SK-N-SH (cell line): ENCODE measurements at regions not wholly inside any gene's neighbourhood (a gene's known extent, or its start where the extent isn't known, plus 50 kb on each side); places are given as distances from the start of the nearest gene placed in this dataset.
"Not testable (repeated sequence)": the region's sequence is repeated elsewhere in the genome, so short reads cannot be mapped to it uniquely, and the experiment has no call there.

Experiments
- CTCF ChIA-PET: fragments of 300-600, 350-600 bp; formaldehyde crosslinking; extraction: SDS; loops from one replicate; lab custom pipeline; 2021; lab: Yijun Ruan, JAX
- POLR2A ChIA-PET: fragments of 350-600 bp; sonication (Branson Sonifier 250); formaldehyde crosslinking; extraction: SDS; loops from one replicate; lab custom pipeline; 2020; ENCODE audit warnings: antibody characterized with exemption, inconsistent platforms; lab: Yijun Ruan, JAX
- DNase-seq: peaks from one replicate; pipeline ENCODE4 v3.0.0; 2012
- H2AFZ ChIP-seq: fragments of 200-600 bp; sonication (generic); 2 replicates; pipeline ENCODE4 v1.8.1; 2016; ENCODE audit warnings: antibody characterized with exemption, mild to moderate bottlenecking, low read depth
- H3F3A ChIP-seq: fragments of 200-600 bp; sonication (generic); replicated peaks from 2 replicates; pipeline ENCODE3; 2016; ENCODE audit warnings: antibody characterized with exemption, mild to moderate bottlenecking; ENCODE audit not compliant: insufficient read depth
- H3K27ac ChIP-seq, 2 experiments: fragments of 200-500 bp in 1 of 2; fragments of 200-600 bp in 1 of 2; sonication (Bioruptor generic) in 1 of 2; sonication (generic), shearing (Covaris generic) in 1 of 2; 2 replicates each; pipeline versions ENCODE4 v1.5.1 to v1.6.1; 2014 to 2016; ENCODE audit warnings: low read depth in 2 of 2, inconsistent platforms in 1 of 2, low read length in 1 of 2, mild to moderate bottlenecking in 1 of 2, mixed read lengths in 1 of 2
- H3K27me3 ChIP-seq: fragments of 200-600 bp; sonication (generic), shearing (Covaris generic); 2 replicates; pipeline ENCODE4 v1.6.1; 2016; ENCODE audit warnings: mixed run types; ENCODE audit not compliant: insufficient read depth
- H3K36me3 ChIP-seq, 2 experiments: fragments of 200-500 bp in 1 of 2; fragments of 200-600 bp in 1 of 2; sonication (Bioruptor generic) in 1 of 2; sonication (generic) in 1 of 2; replicated peaks in 1 of 2; 2 replicates each; pipeline versions ENCODE3 to v1.5.1; 2014 to 2016; ENCODE audit warnings: low read length in 1 of 2, mild to moderate bottlenecking in 1 of 2; ENCODE audit not compliant: insufficient read depth in 2 of 2, control insufficient read depth in 1 of 2
- H3K4me1 ChIP-seq, 2 experiments: fragments of 200-500 bp in 1 of 2; fragments of 200-600 bp in 1 of 2; sonication (Bioruptor generic) in 1 of 2; sonication (generic), shearing (Covaris generic) in 1 of 2; 2 replicates each; pipeline versions ENCODE4 v1.5.1 to v1.6.1; 2014 to 2016; ENCODE audit warnings: low read depth in 1 of 2, low read length in 1 of 2, mixed run types in 1 of 2; ENCODE audit not compliant: insufficient read depth in 2 of 2, control insufficient read depth in 1 of 2
- H3K4me2 ChIP-seq: fragments of 200-600 bp; sonication (generic), shearing (Covaris generic); 2 replicates; pipeline ENCODE4 v1.6.1; 2017; ENCODE audit warnings: mixed run types
- H3K4me3 ChIP-seq, 2 experiments: fragments of 200-500 bp in 1 of 2; fragments of 200-600 bp in 1 of 2; sonication (Bioruptor generic) in 1 of 2; sonication (generic), shearing (Covaris generic) in 1 of 2; 2 replicates each; pipeline versions ENCODE4 v1.5.1 to v1.8.1; 2014 to 2016; ENCODE audit warnings: low read depth in 2 of 2, inconsistent platforms in 1 of 2, low read length in 1 of 2, mild to moderate bottlenecking in 1 of 2, mixed read lengths in 1 of 2, moderate library complexity in 1 of 2
- H3K79me2 ChIP-seq: fragments of 200-600 bp; sonication (generic); 2 replicates; pipeline ENCODE4 v1.8.1; 2017; ENCODE audit warnings: mild to moderate bottlenecking; ENCODE audit not compliant: insufficient read depth
- H3K9ac ChIP-seq: fragments of 200-600 bp; sonication (generic); 2 replicates; pipeline ENCODE4 v1.6.1; 2017; ENCODE audit warnings: mixed run types
- H3K9me2 ChIP-seq: fragments of 200-600 bp; sonication (generic); 2 replicates; pipeline ENCODE4 v1.6.1; 2017; ENCODE audit warnings: mixed run types
- H3K9me3 ChIP-seq: fragments of 200-600 bp; sonication (generic); 2 replicates; pipeline ENCODE4 v1.6.1; 2017; ENCODE audit warnings: mixed run types, mild to moderate bottlenecking, moderate library complexity
- H4K20me1 ChIP-seq: fragments of 200-600 bp; sonication (generic); 2 replicates; pipeline ENCODE4 v1.6.1; 2017; ENCODE audit warnings: mild to moderate bottlenecking, mixed run types; ENCODE audit not compliant: insufficient read depth
- GABPA ChIP-seq: IDR thresholded peaks from 2 replicates; pipeline ENCODE4 v1.4.0; 2012; ENCODE audit warnings: low read depth, mild to moderate bottlenecking
- GATA2 ChIP-seq: sonication (generic); formaldehyde crosslinking; IDR thresholded peaks from 2 replicates; pipeline ENCODE4 v1.5.0; 2020; ENCODE audit warnings: mild to moderate bottlenecking, missing genetic modification reagents
- MXI1 ChIP-seq: IDR thresholded peaks from 2 replicates; pipeline ENCODE4 v1.6.1; 2012; ENCODE audit warnings: mild to moderate bottlenecking, low read depth, low read length, improper control_type of control experiment
- SIN3A ChIP-seq: IDR thresholded peaks from 2 replicates; pipeline ENCODE4 v1.6.1; 2012; ENCODE audit warnings: low read depth, mild to moderate bottlenecking, low read length, moderate library complexity, borderline replicate concordance
- TAF1 ChIP-seq: IDR thresholded peaks from 2 replicates; pipeline ENCODE4 v1.6.1; 2012; ENCODE audit warnings: low read depth, mild to moderate bottlenecking, low read length, moderate library complexity, borderline replicate concordance
- WGBS: methylation state at CpG from one replicate; pipeline ENCODE4 v1.1.6; 2017; ENCODE audit warnings: low lambda C conversion rate; 5-methylcytosine and 5-hydroxymethylcytosine counted together
- TF ChIP-seq, protein P1 (sequence below): IDR thresholded peaks from 2 replicates; pipeline ENCODE4; 2012
- TF ChIP-seq, protein P2 (sequence below): fragments of 200-600 bp; sonication (generic); IDR thresholded peaks from 2 replicates; pipeline ENCODE4 v1.6.1; 2017; ENCODE audit warnings: antibody characterized with exemption, mild to moderate bottlenecking, moderate library complexity

DNA sequence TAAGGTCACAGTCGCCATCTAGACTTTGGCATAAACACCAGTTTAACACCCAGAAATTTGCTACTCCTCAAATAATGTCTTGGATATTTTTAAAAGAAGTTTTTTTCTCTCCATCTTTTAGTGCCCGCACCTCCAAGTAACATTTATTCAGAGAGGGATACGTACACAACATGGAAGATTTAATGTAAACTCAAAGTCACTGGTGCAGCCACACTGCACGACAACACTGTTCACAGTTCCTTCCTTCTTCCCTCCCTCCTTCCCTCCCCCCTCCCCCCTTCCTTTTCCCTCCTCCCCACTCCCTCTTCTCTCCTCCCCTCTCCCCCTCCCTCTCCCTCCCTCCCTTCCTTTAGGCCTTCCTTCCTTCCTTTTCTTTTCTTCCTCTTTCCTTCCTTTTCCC is 56.5 kb downstream of the NPPC start:
- no peak overlapping the region for H3K4me3 ChIP-seq
- no peaks in the 10 kb centered on the region for H3K79me2 ChIP-seq
- H3K36me3 ChIP-seq: no peaks in the 10 kb centered on the region
- H3K9ac ChIP-seq: no peak overlapping the region
- TF ChIP-seq TAF1 (no peak), MXI1 (no peak), GABPA (no peak), GATA2 (CRISPR knock-in tag) (no peak), SIN3A (no peak)
- TF ChIP-seq, protein P1, sequence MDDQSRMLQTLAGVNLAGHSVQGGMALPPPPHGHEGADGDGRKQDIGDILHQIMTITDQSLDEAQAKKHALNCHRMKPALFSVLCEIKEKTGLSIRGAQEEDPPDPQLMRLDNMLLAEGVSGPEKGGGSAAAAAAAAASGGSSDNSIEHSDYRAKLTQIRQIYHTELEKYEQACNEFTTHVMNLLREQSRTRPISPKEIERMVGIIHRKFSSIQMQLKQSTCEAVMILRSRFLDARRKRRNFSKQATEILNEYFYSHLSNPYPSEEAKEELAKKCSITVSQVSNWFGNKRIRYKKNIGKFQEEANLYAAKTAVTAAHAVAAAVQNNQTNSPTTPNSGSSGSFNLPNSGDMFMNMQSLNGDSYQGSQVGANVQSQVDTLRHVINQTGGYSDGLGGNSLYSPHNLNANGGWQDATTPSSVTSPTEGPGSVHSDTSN: no peak
- CTCF ChIA-PET: no interaction called here
- no peaks in the 10 kb centered on the region; the same call in 1 of the 2 replicates for H3K27me3 ChIP-seq
- no peak overlapping the region for H2AFZ ChIP-seq
- H3K4me1 ChIP-seq: no peaks in the 10 kb centered on the region
- 21% methylated on average over 4 of the region's 4 CpGs for WGBS
- no peak for DNase-seq
- H3K4me2 ChIP-seq: no peak overlapping the region
- H4K20me1 ChIP-seq: no peaks in the 10 kb centered on the region
- POLR2A ChIA-PET: no interaction called here
- 0 out of 2 replicates have a peak, but pooled peaks cover 7% of the 10 kb centered on the region for H3K9me3 ChIP-seq
- H3F3A ChIP-seq: no peaks in the 10 kb centered on the region
- H3K9me2 ChIP-seq: no peaks in the 10 kb centered on the region
- no peak overlapping the region for H3K27ac ChIP-seq

DNA sequence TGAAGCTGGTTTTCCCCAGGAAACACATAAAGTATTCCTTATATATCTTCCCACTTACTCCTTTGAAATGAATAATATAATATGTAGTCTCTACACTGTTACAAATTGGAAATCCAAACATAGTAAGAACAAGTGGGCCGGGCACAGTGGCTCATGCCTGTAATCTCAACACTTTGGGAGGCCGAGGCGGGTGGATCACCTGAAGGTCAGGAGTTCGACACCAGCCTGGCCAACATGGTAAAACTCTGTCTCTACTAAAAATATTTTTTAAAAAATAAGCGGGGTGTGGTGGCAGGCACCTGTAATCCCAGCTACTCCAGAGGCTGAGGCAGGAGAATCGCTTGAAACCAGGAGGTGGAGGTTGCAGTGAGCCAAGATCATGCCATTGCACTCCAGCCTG is 57.2 kb downstream of the NPPC start:
- DNase-seq, H3K9me3 ChIP-seq, H3K27me3 ChIP-seq, H3K9ac ChIP-seq, CTCF ChIA-PET, H3K4me3 ChIP-seq, H3K4me2 ChIP-seq, H3K79me2 ChIP-seq, H3K4me1 ChIP-seq, POLR2A ChIA-PET, H3F3A ChIP-seq, H4K20me1 ChIP-seq, H3K27ac ChIP-seq, H2AFZ ChIP-seq, H3K36me3 ChIP-seq, H3K9me2 ChIP-seq: not testable (repeated sequence)
- WGBS: 19% methylated on average over 6 of the region's 6 CpGs

DNA sequence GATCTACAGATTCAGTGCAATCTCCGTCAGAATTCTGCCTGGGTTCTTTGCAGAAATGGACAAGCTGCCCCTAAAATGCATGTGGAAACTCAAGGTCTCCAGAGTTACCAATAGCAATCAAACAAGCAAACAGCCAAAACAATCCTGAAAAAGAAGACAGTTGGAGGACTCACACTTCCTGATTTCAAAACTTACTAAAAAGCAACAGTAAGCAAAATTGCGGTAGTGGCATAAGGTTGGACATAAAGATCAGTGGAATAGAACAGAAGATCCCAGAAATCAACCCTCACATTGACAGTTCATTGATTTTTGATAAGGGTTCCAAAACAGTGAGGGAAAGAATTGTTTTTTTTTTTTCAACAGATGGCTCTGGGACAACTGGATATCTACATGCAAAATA is 59.7 kb downstream of the NPPC start:
- H3K79me2 ChIP-seq: no peaks in the 10 kb centered on the region
- 37% methylated on average over 2 of the region's 2 CpGs for WGBS
- TF ChIP-seq, protein P2, sequence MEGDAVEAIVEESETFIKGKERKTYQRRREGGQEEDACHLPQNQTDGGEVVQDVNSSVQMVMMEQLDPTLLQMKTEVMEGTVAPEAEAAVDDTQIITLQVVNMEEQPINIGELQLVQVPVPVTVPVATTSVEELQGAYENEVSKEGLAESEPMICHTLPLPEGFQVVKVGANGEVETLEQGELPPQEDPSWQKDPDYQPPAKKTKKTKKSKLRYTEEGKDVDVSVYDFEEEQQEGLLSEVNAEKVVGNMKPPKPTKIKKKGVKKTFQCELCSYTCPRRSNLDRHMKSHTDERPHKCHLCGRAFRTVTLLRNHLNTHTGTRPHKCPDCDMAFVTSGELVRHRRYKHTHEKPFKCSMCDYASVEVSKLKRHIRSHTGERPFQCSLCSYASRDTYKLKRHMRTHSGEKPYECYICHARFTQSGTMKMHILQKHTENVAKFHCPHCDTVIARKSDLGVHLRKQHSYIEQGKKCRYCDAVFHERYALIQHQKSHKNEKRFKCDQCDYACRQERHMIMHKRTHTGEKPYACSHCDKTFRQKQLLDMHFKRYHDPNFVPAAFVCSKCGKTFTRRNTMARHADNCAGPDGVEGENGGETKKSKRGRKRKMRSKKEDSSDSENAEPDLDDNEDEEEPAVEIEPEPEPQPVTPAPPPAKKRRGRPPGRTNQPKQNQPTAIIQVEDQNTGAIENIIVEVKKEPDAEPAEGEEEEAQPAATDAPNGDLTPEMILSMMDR: no peak
- H3K9ac ChIP-seq: no peak overlapping the region
- no peak for DNase-seq
- no peaks in the 10 kb centered on the region for H3F3A ChIP-seq
- H3K27ac ChIP-seq: no peak overlapping the region
- no peaks in the 10 kb centered on the region for H3K9me2 ChIP-seq
- H3K4me3 ChIP-seq: no peak overlapping the region
- H3K36me3 ChIP-seq: no peaks in the 10 kb centered on the region
- no peak overlapping the region for H3K4me2 ChIP-seq
- H3K9me3 ChIP-seq: 0 out of 2 replicates have a peak, but pooled peaks cover 7% of the 10 kb centered on the region
- H4K20me1 ChIP-seq: no peaks in the 10 kb centered on the region
- ChIA-PET CTCF (no interaction called here), POLR2A (no interaction called here)
- no peaks in the 10 kb centered on the region; the same call in 1 of the 2 replicates for H3K27me3 ChIP-seq
- H3K4me1 ChIP-seq: no peaks in the 10 kb centered on the region
- H2AFZ ChIP-seq: no peak overlapping the region
